GM18499 (cell line): ENCODE measurements at regions not wholly inside any gene's neighbourhood (a gene's known extent, or its start where the extent isn't known, plus 50 kb on each side); places are given as distances from the start of the nearest gene placed in this dataset.

ENCODE experiments used
- ATAC-seq: cut with Tn5 transposase; IDR thresholded peaks from one replicate; pipeline ENCODE4 v1.9.1; 2021; ENCODE audit warnings: moderate number of reproducible peaks; ENCODE audit not compliant: insufficient read depth, unreplicated experiment

DNA sequence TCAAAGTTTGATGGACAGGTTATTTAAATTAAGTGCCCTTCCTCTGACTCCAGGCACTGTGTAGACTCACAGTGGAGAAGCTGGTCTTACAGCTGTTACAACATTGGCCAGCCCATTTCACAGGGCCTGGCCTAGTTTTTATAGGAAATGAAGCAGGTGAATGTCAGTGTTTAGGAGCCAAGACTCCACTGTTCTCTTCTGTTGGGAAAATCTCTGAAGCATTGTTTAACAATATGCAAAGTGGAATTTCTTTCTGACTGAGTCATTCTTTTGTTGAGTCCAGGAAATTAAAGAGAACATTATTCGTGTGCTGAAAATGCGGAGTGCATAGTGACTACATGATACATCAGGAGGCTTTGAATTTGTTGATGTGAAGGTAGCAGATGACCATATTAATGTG, 64.7 kb downstream of the ARRDC4 start:
- no peak for ATAC-seq

- ATAC-seq: no peak
These were observed 74.2 kb downstream of the ARRDC4 start for GRCh38 chr15:98034731-98035130.

DNA sequence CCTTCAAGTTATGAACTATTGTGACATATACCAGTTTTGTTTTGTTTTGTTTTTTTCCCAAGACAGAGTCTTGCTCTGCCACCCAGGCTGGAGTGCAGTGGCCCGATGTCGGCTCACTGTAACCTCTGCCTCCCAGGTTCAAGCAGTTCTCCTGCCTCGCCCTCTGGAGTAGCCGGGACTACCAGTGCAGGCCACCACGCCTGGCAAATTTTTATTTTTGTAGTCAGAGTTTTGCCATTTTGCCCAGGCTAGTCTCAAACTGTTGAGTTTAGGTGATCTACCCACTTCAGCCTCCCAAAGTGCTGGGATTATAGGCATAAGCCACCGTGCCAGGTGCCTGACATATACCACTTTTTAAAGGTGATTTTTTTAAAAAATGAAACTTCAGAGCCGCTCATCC, 74.6 kb downstream of the ARRDC4 start:
- ATAC-seq: no peak

- no peak for ATAC-seq
These were observed 75.1 kb downstream of the ARRDC4 start for GRCh38 chr15:98035577-98036010.

DNA sequence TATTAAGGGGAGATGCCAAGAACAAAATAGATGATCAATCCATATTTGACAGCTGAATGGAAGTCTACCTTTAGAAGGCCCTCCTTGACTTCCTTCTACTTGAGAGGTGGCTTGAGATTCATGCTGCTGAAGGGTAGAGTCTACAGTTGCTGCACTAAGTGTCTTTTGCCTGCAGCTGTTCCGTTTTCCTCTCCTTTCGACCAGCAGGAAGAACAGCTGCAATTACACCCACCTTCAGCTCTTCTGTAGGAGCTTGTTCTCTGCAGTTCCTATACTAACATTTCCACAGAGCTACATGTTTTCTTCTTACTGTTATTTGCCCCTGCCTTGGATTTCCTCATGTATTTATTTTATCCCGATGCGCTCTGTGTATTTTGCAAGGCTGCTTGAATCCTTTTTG, 79.1 kb downstream of the ARRDC4 start:
- ATAC-seq: no peak

- no peak for ATAC-seq
These were observed 79.6 kb downstream of the ARRDC4 start for GRCh38 chr15:98040146-98040545.

- no peak for ATAC-seq
These were observed 82.9 kb downstream of the ARRDC4 start for GRCh38 chr15:98043160-98044014.

DNA sequence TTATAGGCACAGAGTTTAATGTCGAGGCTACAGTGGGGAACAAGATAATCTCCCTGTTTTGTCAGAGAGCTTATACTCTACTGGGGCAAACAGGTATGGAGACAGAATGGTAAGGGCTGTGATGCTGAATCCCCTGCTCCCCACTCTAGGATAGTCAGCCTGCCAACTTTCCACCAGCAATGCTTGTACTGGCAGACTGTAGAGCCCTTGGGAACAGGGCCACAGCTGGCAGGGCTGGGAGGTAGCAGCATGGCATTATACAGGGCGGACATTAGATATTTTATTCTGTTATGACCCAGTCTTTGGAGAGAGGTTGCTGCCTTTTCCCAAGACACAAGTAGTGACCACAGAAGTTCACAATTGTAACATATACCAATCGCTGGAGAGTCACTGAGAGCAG, 91.2 kb downstream of the ARRDC4 start:
- ATAC-seq: no peak

DNA sequence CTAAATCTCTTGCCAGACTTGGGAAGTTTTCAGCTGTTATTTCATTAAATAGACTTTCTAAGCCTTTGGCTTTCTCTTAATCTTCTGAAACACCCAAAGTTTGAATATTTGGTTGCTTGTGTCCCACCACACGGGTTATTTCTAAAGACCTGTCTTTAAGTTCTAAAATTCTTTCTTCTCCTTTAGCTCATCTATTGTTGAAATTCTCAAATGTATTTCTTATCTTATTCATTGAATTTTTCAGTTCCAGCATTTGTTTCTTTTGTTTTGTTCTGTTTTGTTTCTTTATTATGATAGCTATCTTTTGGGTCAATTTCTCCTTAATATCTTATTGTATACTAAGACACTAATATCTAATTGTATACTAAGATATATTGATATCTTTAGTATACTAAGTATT, 97.0 kb downstream of the ARRDC4 start:
- ATAC-seq: no peak

GRCh38 chr15:98062869-98063268, 102.4 kb downstream of the ARRDC4 start:
- no peak for ATAC-seq

GRCh38 chr15:98063315-98063714, 102.8 kb downstream of the ARRDC4 start:
- ATAC-seq: no peak

GRCh38 chr15:98063871-98064270, 103.4 kb downstream of the ARRDC4 start:
- ATAC-seq: no peak

GRCh38 chr15:98067339-98067738, 106.8 kb downstream of the ARRDC4 start:
- no peak for ATAC-seq

- no peak for ATAC-seq
These were observed 108.8 kb downstream of the ARRDC4 start for GRCh38 chr15:98069256-98069655.

- ATAC-seq: no peak
These were observed 109.6 kb downstream of the ARRDC4 start for GRCh38 chr15:98070137-98070536.

DNA sequence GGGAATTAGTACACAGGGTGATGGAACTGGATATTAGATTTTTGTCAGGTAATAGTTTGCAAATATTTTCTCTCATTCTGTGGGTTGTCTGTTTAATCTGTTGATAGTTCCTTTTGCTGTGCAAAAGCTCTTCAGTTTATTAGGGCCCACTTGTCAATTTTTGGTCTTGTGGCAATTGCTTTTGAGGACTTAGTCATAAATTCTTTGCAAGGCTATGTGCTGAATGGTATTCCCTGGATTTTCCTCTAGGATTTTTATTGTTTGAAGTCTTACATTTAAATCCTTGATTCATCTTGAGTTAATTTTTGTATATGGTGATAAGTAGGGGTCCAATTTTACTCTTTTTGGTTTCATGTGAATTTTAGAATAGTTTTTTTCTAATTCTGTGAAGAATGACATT, 111.3 kb downstream of the ARRDC4 start:
- no peak for ATAC-seq

DNA sequence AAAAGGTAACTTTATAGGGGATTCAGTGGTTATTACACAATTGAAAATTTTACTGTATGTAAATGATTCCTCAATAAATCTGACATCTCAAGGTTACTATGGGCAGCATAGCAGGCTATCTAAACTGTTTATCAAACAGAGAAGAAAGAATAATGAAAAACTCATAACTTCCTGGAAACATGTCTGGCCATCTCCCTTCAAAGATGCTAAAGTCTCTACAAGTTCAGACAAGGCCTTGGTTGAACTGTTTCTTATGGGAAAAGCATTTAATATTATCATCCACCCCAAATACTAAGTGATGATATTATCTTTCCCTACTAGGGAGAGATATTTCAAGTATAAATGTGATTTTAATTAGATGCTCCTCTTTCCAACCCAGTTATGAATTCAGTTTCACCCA, 114.9 kb downstream of the ARRDC4 start:
- ATAC-seq: no peak

- ATAC-seq: no peak
These were observed 115.7 kb downstream of the ARRDC4 start for GRCh38 chr15:98076021-98076816.

DNA sequence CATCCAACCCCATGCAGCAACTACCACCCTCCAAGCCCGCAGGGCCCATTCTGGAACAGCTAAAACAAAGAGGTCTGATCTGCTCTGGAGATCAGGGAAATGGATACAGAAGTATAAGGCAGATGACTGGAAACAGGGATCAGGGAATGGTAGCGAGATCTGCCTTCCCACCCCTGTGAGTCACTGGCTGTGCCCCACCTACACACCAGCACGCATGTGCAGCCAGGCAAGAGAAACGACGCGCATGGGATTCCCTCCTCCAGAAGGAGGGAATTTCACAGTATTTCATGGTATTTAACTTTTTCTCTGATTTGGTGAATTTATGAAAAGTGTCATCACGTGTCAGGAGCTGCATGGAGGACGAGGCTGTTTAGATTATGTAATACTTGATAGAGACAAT, 116.7 kb downstream of the ARRDC4 start:
- no peak for ATAC-seq

DNA sequence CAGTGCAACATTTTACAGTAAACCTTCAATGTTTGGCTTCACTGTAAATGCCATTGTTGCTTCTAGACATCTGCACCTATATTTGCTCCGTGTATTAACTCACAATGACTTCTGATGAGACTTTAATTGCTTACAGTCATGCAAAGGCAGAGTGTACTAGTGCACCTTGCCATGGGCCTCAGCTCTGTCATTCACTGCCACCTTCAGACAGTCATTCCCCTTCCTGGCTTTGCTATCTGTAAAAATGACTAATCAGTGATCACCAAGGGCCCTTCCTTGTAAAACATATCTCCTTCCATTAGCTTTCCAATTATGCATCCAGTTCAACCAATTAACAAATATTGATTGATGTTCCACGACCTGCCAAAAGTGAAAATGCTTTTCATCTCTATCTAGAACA, 120.3 kb downstream of the ARRDC4 start:
- no peak for ATAC-seq

DNA sequence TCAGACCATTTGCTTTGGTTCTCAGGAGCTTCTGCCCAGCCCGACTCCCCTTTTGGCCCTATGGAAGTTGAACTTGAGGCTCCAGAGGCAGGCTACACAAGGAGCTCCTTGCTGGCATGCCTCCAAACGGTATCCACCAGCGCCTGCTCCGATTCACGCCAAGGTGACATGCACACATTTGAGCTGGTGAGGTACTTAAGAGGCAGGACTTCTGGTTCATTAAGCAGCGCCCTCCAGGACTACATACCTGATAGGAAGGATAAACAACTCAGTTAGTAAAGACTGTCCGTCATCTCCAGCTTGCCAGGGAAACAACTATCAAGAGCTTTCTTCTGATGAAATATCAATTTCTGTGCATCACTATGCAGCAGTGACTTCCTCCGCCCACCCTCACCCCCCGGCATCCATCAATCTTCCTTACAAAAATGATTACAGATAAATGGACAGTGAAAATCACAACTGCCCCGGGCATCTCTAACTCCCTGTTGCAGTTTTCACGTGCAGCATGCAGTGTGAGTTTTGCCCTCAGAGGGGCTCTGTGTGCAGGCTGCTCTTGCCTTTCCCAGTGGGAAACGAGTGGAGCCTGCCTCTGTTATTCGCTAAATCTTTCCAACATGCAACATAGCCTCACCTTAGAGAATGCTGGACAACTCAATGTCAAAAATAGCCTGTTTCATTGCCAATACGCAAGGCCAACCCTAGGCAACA, 122.9 kb downstream of the ARRDC4 start:
- ATAC-seq: no peak
